ENCODE measurements at regions not wholly inside any gene's neighbourhood (a gene's known extent, or its start where the extent isn't known, plus 50 kb on each side); places are given as distances from the start of the nearest gene placed in this dataset.
"Not testable (repeated sequence)": the region's sequence is repeated elsewhere in the genome, so short reads cannot be mapped to it uniquely, and the experiment has no call there.

DNA sequence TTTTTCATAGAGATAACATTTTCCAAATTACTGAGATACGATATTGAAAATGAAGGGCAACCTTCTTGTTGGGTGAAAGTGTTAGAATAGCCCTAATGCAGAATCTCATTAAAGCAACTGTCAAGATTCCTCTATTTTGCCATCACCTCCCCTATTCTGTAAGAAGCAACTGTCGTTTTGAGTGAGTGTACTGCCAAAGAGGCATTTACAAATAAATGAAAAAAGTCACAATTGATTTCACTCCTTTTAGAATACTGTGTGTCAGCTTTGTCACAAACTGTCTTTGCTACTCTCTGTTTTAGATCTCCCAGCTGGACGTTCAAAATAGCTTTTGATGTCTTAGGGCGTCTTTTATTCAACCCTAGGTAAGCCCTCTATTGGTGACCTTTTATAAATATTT, 322.8 kb upstream of the NAALADL2 start:
- no peak for DNase-seq (ENCODE audit: low read depth in 4 of 4, low spot score in 2 of 4)

- no peak for DNase-seq (ENCODE audit: low read depth in 4 of 4, low spot score in 2 of 4)
Measured at GRCh38 chr3:174538151-174538550, 321.0 kb upstream of the NAALADL2 start.

- DNase-seq (ENCODE audit: low read depth in 4 of 4, low spot score in 2 of 4), result no peak
Measured at GRCh38 chr3:174540116-174540908, 318.8 kb upstream of the NAALADL2 start.

DNA sequence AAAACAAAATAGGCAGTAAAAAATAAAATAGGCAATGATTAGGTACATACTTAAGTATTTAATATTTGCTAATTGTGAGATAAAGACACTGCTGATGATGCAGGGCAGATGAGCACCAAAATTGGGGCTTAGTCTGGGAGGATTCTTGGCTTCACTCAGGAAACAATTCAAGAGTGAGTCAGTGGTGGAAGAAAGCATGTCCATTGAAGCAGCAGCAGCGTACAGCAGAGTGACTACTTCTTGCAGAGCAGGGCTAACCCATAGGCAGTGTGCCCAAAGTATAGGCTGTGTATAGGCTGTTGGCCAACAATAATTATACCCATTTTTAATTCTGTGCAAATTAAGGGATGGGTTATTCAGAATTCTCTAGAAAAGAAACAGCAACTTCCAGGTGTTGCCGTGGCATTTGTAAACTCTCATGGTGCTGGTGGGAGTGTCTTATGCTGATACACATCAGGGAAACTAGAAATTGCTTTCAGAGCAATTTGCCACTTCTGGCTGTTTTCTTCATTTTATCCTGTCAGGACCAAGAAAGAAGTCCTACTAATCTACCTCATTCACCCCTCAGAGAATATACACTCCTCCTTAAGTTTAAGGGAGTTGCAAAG, 317.3 kb upstream of the NAALADL2 start:
- DNase-seq (ENCODE audit: low read depth in 4 of 4, low spot score in 2 of 4), result no peak

GRCh38 chr3:174547801-174548435, 311.2 kb upstream of the NAALADL2 start:
- DNase-seq (ENCODE audit: low read depth in 4 of 4, low spot score in 2 of 4), result no peak

GRCh38 chr3:174548841-174549623, 310.1 kb upstream of the NAALADL2 start:
- no peak for DNase-seq (ENCODE audit: low read depth in 4 of 4, low spot score in 2 of 4)

- DNase-seq (ENCODE audit: low read depth in 4 of 4, low spot score in 2 of 4), result no peak
Measured at GRCh38 chr3:174581558-174581957, 277.6 kb upstream of the NAALADL2 start.

- no peak for DNase-seq (ENCODE audit: low read depth in 4 of 4, low spot score in 2 of 4)
Measured at GRCh38 chr3:174583396-174583795, 275.7 kb upstream of the NAALADL2 start.

- not testable (repeated sequence) for DNase-seq (ENCODE audit: low read depth in 4 of 4, low spot score in 2 of 4)
Measured at GRCh38 chr3:174587137-174587536, 272.0 kb upstream of the NAALADL2 start.

DNA sequence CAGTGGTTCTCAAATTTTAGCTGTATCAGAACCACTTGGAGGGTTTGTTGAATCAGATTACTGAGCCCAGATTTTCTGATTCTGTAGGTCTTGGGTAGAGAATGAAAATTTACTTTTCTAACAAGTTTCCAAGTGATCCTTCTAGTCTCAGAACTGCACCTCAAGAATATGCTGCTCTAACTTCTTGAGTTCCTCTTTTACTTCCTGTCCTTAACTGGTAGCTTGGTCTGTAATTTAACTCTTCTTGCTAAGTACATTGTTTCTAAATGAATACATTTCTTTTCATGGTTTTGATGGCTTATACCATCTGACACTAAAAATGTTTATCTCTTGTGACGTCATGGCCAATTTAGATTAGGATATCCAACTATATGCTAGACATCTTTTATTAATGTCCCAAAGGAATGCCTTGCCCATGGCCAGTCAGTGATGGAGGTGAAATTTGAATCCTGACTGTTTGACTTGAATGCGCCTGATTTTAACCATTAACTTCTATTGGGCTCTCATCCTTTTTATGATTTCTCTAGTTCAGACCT, 262.6 kb upstream of the NAALADL2 start:
- DNase-seq (ENCODE audit: low read depth in 4 of 4, low spot score in 2 of 4), result no peak

DNA sequence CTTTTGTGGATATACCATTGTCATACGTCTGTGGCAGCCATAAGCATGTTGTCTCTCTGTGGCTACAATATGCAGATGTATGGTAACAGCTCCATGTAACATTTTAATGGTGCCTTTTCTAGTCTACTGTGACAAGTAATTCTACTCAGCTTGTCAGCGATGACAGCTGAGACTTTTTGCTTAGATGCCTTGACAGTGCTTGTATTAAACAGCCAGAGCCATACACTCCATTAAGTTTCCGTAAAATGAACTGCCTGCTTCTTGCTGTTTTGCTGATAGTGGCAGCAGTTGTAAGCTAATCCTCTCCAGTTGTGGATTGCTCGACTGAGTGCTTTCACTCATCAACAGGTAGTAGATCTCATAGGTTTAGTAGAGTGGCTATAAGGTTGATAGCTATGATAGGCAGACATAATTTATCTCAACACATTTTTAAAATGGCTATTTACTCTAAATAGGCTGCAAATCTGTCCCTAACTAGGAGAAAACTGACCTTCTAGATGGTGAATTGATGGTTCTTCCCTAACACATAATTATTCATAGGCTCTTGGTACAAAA, 260.2 kb upstream of the NAALADL2 start:
- peak in 2 of 4 donors; percentile 4 to 19 for DNase-seq (ENCODE audit: low read depth in 4 of 4, low spot score in 2 of 4)

DNA sequence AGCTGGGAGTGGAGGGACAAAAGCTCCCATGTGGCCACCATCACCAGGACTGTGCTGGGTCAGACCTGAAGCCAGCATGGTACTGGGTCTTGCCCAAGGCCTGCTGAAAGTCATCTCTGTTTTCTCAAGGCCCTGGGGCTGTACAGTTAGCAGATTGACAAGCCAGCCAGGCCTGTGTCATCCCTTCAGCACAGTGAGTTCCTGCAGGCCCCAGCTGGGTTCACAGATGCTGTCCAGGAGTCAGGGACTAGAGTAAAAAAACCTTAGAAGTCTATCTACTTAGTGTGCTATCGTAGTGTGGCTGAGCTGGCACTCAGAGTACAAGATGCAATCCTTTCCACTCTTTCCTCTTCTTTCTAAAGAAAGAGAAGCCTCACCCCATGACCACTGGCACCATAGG, 246.0 kb upstream of the NAALADL2 start:
- DNase-seq (ENCODE audit: low read depth in 4 of 4, low spot score in 2 of 4), result no peak

DNA sequence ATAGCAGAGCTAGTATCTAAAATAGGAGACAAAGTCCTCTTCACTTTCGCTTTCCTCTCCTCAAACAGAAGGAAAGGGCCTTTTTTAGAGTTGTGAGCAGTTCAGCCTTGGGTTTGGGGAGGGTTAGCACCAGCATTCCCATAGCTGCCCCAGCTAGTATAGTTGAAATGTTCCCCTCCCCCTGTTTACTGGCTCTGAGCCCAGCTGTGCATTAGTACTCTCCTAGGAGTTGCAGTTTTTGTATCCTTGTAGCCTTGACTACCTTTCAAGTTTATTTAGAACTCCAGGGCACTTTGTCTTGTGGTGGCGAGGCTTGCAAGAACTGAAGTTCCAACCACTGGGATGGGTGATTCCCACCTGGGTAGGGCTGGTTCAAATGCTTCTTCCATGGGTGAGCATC, 245.1 kb upstream of the NAALADL2 start:
- no peak for DNase-seq (ENCODE audit: low read depth in 4 of 4, low spot score in 2 of 4)

DNA sequence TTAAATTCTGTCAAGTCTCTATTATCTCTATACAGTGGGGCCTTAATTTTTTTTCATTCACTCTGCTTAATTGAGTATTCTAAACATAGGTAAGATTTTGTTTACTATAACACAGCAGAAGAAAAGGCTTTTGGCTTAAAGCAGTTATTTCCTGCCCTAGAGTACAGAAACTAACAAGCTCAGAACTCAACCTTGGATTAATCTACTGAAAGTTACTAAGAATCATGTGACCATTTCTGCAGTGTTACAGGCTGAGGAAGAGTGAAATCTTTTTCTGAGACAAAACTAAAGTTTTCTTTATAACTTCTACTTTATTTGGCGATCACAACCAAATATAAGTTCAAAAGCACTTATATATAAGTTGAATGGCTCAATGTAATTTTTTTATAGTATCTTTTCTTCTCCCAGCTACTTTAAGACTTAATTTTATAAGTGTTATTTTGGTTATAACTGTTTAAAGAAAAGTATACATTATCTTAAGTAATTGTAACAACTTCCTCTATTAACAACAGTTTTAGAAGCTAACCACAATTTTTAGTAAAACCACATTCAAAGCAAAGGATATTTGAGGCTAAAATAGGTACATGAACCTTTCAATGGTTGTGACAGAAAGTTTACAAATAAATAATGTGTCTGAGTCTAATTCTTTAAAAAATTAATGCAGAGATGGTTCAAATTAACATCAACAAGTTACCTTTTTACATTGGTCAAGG, 240.6 kb upstream of the NAALADL2 start:
- DNase-seq (ENCODE audit: low read depth in 4 of 4, low spot score in 2 of 4), result no peak

DNA sequence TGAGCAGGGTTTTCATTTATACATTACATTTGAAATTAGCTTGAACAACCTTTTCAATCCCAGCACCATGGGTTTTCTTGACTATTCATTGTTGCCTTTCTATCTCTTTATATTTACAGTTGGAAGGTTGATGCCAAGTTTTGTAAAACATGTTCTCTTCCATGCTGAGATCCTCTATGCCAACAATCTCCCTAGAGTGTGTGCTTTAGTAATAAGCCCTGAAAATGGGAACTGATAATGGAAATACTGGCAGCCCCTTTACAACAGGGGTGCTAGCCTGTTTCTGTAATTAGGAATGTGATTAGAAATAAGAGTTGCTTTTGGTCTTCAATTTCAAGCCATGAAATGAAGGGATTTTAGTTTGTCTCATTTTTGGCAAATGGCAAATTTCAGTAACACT, 239.9 kb upstream of the NAALADL2 start:
- no peak for DNase-seq (ENCODE audit: low read depth in 4 of 4, low spot score in 2 of 4)

DNA sequence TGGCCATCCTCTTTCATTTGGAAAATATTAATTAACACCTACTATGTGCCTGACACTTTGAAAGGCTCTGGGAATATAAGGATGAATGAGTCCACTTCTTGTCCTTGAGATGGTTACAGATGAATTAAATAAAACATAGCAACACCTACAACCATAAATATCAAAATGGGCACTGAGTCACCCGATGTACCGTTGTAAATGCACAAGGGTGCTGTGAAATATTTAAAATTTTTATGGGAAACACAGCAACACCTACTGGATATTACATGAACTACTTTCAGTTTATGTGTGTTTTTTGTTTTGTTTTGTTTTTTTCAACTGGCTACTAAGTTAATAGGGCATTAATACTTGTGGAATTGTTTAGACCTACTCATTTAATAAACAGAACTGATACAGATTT, 239.0 kb upstream of the NAALADL2 start:
- no peak for DNase-seq (ENCODE audit: low read depth in 4 of 4, low spot score in 2 of 4)

DNA sequence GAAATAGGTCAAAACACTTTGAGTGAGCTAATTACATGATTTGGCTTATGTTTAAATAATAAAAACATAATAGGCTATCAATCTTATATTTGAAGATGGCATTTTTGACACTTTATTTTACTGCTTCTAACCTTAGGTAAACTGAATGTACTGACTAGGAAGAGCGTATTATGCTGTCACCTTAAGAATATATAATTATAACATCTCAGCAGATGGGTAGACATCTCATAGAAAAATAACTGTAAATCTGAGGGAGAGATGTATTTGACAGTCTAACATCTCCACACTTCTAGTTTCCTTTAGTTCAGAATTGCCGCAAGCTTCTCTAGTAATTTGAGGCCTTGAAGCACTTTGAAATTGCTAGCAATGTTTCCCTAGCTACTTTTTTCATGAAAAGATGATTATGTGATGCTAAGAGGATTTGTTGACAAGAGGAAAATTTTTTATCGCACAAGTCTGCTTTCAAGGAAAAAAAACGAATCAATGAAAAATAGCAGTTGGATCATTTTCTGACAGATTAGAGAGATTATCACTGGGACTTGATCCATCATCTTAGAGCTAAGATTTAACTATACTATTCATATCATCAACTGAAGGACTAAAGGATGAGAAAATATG, 238.2 kb upstream of the NAALADL2 start:
- DNase-seq (ENCODE audit: low read depth in 4 of 4, low spot score in 2 of 4), result no peak

GRCh38 chr3:174633342-174633741, 225.8 kb upstream of the NAALADL2 start:
- no peak for DNase-seq (ENCODE audit: low read depth in 4 of 4, low spot score in 2 of 4)

GRCh38 chr3:174636451-174636850, 222.7 kb upstream of the NAALADL2 start:
- no peak for DNase-seq (ENCODE audit: low read depth in 4 of 4, low spot score in 2 of 4)
